ENCODE measurements at regions not wholly inside any gene's neighbourhood (a gene's known extent, or its start where the extent isn't known, plus 50 kb on each side); places are given as distances from the start of the nearest gene placed in this dataset.

DNA sequence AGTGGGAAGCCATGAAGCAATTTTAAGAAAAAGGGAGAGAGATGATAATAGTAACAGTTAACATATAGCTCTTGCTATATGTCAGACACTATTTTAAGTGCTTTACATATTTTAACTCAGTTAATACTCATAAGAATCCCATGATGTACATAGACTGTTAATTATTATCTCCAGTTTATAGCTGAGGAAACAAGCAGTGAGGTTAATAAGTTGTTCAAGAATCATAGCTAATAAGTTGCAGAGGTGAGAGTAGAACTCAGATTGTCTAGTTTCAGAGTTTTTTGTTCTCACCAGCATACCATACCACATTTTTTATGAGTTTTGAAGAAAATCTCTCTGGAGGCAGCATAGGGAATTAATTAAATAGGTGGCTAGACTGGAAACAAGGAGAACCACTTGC is 144.6 kb upstream of the MMS22L start:
- Histone ChIP-seq H3K9me3 (ENCODE audit: insufficient read depth, low read length) (no peaks in the 10 kb centered on the region), H3K9ac (ENCODE audit: insufficient read length, low read depth) (no peak overlapping the region), H3K27me3 (ENCODE audit: insufficient read depth, insufficient read length) (peaks cover 77% of the 10 kb centered on the region), H3K4me3 (ENCODE audit: insufficient read length, low read depth) (no peak overlapping the region), H3K36me3 (ENCODE audit: insufficient read depth, insufficient read length, low read length) (no peaks in the 10 kb centered on the region), H3K4me1 (ENCODE audit: insufficient read depth, insufficient read length) (no peaks in the 10 kb centered on the region)
- no peak for DNase-seq (ENCODE audit: low read depth, low spot score)
- TF ChIP-seq ZNF274 (IDR thresholded peaks at IDR 0.05; ENCODE audit: low read depth, low read length) (no peak), YY1 (IDR thresholded peaks at IDR 0.05; ENCODE audit: insufficient read depth, insufficient read length) (no peak), SUZ12 (IDR thresholded peaks at IDR 0.05; ENCODE audit: extremely low read depth, insufficient read depth, insufficient read length) (no peak)

GRCh38 chr6:97437087-97437486 is 154.1 kb upstream of the MMS22L start:
- H3K36me3 ChIP-seq (ENCODE audit: insufficient read depth, insufficient read length, low read length): no peaks in the 10 kb centered on the region
- no peaks in the 10 kb centered on the region for H3K27me3 ChIP-seq (ENCODE audit: insufficient read depth, insufficient read length)
- H3K4me3 ChIP-seq (ENCODE audit: insufficient read length, low read depth): no peak overlapping the region
- H3K9ac ChIP-seq (ENCODE audit: insufficient read length, low read depth): no peak overlapping the region
- no peak for TF ChIP-seq SUZ12 (IDR thresholded peaks at IDR 0.05; ENCODE audit: extremely low read depth, insufficient read depth, insufficient read length)
- no peak for TF ChIP-seq YY1 (IDR thresholded peaks at IDR 0.05; ENCODE audit: insufficient read depth, insufficient read length)
- no peak for TF ChIP-seq ZNF274 (IDR thresholded peaks at IDR 0.05; ENCODE audit: low read depth, low read length)
- DNase-seq (ENCODE audit: low read depth, low spot score): no peak
- no peaks in the 10 kb centered on the region for H3K9me3 ChIP-seq (ENCODE audit: insufficient read depth, low read length)
- no peaks in the 10 kb centered on the region for H3K4me1 ChIP-seq (ENCODE audit: insufficient read depth, insufficient read length)

GRCh38 chr6:97438011-97438671 is 155.1 kb upstream of the MMS22L start:
- H3K27me3 ChIP-seq (ENCODE audit: insufficient read depth, insufficient read length): no peaks in the 10 kb centered on the region
- no peaks in the 10 kb centered on the region for H3K9me3 ChIP-seq (ENCODE audit: insufficient read depth, low read length)
- no peaks in the 10 kb centered on the region for H3K4me1 ChIP-seq (ENCODE audit: insufficient read depth, insufficient read length)
- DNase-seq (ENCODE audit: low read depth, low spot score): no peak
- TF ChIP-seq ZNF274 (IDR thresholded peaks at IDR 0.05; ENCODE audit: low read depth, low read length): no peak
- TF ChIP-seq YY1 (IDR thresholded peaks at IDR 0.05; ENCODE audit: insufficient read depth, insufficient read length): no peak
- no peak for TF ChIP-seq SUZ12 (IDR thresholded peaks at IDR 0.05; ENCODE audit: extremely low read depth, insufficient read depth, insufficient read length)
- H3K4me3 ChIP-seq (ENCODE audit: insufficient read length, low read depth): no peak overlapping the region
- no peak overlapping the region for H3K9ac ChIP-seq (ENCODE audit: insufficient read length, low read depth)
- no peaks in the 10 kb centered on the region for H3K36me3 ChIP-seq (ENCODE audit: insufficient read depth, insufficient read length, low read length)

DNA sequence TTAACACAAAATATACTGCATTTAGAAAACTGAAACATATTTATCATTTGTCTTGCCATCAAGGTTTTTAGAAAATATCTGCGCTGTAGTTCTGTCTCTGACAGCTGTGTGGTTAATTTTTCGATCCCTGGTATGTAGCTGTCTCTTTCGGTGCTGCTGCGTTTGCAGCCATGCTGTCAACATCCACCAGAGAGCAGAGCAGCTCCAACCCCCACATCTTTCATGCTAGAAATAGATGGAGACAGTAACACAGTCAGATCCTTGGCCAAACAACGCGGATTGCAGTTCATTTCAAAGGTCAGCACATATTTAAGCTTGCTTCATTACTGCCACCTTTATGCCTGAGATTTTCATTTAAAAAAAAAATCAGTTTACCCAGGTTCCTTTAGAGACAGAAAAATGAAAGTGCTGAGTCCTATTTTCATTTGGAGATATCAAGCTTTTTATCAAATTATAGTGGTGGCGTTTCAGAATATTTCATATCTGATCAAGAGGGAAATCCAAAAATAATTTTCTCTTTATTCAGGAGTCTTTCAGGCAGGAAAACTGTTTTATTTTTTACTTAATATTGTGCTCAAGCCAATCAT is 157.7 kb upstream of the MMS22L start:
- Histone ChIP-seq H3K9ac (ENCODE audit: insufficient read length, low read depth) (no peak overlapping the region), H3K4me3 (ENCODE audit: insufficient read length, low read depth) (no peak overlapping the region), H3K36me3 (ENCODE audit: insufficient read depth, insufficient read length, low read length) (no peaks in the 10 kb centered on the region), H3K9me3 (ENCODE audit: insufficient read depth, low read length) (no peaks in the 10 kb centered on the region), H3K27me3 (ENCODE audit: insufficient read depth, insufficient read length) (no peaks in the 10 kb centered on the region), H3K4me1 (ENCODE audit: insufficient read depth, insufficient read length) (no peaks in the 10 kb centered on the region)
- peak; percentile 18 for DNase-seq (ENCODE audit: low read depth, low spot score)
- no peak for TF ChIP-seq YY1 (IDR thresholded peaks at IDR 0.05; ENCODE audit: insufficient read depth, insufficient read length)
- no peak for TF ChIP-seq ZNF274 (IDR thresholded peaks at IDR 0.05; ENCODE audit: low read depth, low read length)
- TF ChIP-seq SUZ12 (IDR thresholded peaks at IDR 0.05; ENCODE audit: extremely low read depth, insufficient read depth, insufficient read length): no peak

GRCh38 chr6:97443408-97444080 is 160.5 kb upstream of the MMS22L start:
- no peak overlapping the region for H3K4me3 ChIP-seq (ENCODE audit: insufficient read length, low read depth)
- peak; percentile 18 for DNase-seq (ENCODE audit: low read depth, low spot score)

GRCh38 chr6:97445407-97445806 is 162.4 kb upstream of the MMS22L start:
- no peak overlapping the region for H3K9ac ChIP-seq (ENCODE audit: insufficient read length, low read depth)

More at GRCh38 chr6:97443408-97444080, 160.5 kb upstream of the MMS22L start:
- Histone ChIP-seq H3K36me3 (ENCODE audit: insufficient read depth, insufficient read length, low read length) (no peaks in the 10 kb centered on the region), H3K27me3 (ENCODE audit: insufficient read depth, insufficient read length) (no peaks in the 10 kb centered on the region), H3K9me3 (ENCODE audit: insufficient read depth, low read length) (no peaks in the 10 kb centered on the region; the same call in 1 of the 2 replicates), H3K9ac (ENCODE audit: insufficient read length, low read depth) (no peak overlapping the region), H3K4me1 (ENCODE audit: insufficient read depth, insufficient read length) (no peaks in the 10 kb centered on the region)
- TF ChIP-seq ZNF274 (IDR thresholded peaks at IDR 0.05; ENCODE audit: low read depth, low read length) (no peak), YY1 (IDR thresholded peaks at IDR 0.05; ENCODE audit: insufficient read depth, insufficient read length) (no peak), SUZ12 (IDR thresholded peaks at IDR 0.05; ENCODE audit: extremely low read depth, insufficient read depth, insufficient read length) (no peak)

DNA sequence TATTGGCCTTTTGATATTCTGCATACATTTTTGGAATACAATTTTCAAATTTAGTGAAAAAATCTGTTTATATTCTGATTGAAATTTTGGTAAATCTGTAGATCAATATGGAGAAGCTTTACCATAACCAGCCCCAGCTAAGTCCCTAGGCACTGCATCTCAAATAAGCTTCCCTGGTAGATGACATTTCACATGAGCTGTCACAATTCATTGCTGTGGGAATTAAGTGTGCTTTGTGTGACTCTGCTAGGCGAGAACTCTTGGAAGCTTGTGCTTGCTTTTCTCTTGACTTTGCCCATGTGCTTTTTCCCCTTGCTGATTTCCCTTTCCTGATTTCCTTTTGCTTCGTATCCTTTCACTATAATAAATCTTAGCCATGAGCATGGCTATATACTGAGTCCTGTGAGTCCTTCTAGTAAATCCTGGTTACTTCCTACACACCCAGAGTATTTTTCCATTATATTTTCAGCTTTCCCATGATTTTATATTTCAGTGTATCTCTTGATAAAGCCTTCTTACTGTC is 166.5 kb upstream of the MMS22L start:
- H3K36me3 ChIP-seq (ENCODE audit: insufficient read depth, insufficient read length, low read length): no peaks in the 10 kb centered on the region
- DNase-seq (ENCODE audit: low read depth, low spot score): no peak
- H3K4me1 ChIP-seq (ENCODE audit: insufficient read depth, insufficient read length): no peaks in the 10 kb centered on the region
- H3K4me3 ChIP-seq (ENCODE audit: insufficient read length, low read depth): no peak overlapping the region
- no peaks in the 10 kb centered on the region; the same call in 1 of the 2 replicates for H3K9me3 ChIP-seq (ENCODE audit: insufficient read depth, low read length)
- no peak overlapping the region for H3K9ac ChIP-seq (ENCODE audit: insufficient read length, low read depth)
- H3K27me3 ChIP-seq (ENCODE audit: insufficient read depth, insufficient read length): no peaks in the 10 kb centered on the region
- TF ChIP-seq SUZ12 (IDR thresholded peaks at IDR 0.05; ENCODE audit: extremely low read depth, insufficient read depth, insufficient read length) (no peak), ZNF274 (IDR thresholded peaks at IDR 0.05; ENCODE audit: low read depth, low read length) (no peak)

More at GRCh38 chr6:97445407-97445806, 162.4 kb upstream of the MMS22L start:
- TF ChIP-seq YY1 (IDR thresholded peaks at IDR 0.05; ENCODE audit: insufficient read depth, insufficient read length): no peak
- no peak for TF ChIP-seq SUZ12 (IDR thresholded peaks at IDR 0.05; ENCODE audit: extremely low read depth, insufficient read depth, insufficient read length)
- TF ChIP-seq ZNF274 (IDR thresholded peaks at IDR 0.05; ENCODE audit: low read depth, low read length): no peak
- H3K4me3 ChIP-seq (ENCODE audit: insufficient read length, low read depth): no peak overlapping the region
- no peaks in the 10 kb centered on the region for H3K4me1 ChIP-seq (ENCODE audit: insufficient read depth, insufficient read length)
- no peaks in the 10 kb centered on the region for H3K27me3 ChIP-seq (ENCODE audit: insufficient read depth, insufficient read length)
- no peak for DNase-seq (ENCODE audit: low read depth, low spot score)
- H3K9me3 ChIP-seq (ENCODE audit: insufficient read depth, low read length): no peaks in the 10 kb centered on the region; the same call in 1 of the 2 replicates
- H3K36me3 ChIP-seq (ENCODE audit: insufficient read depth, insufficient read length, low read length): no peaks in the 10 kb centered on the region
